GM19324 (cell line): ENCODE measurements at regions not wholly inside any gene's neighbourhood (a gene's known extent, or its start where the extent isn't known, plus 50 kb on each side); places are given as distances from the start of the nearest gene placed in this dataset.

Source experiments
- ATAC-seq: cut with Tn5 transposase; IDR thresholded peaks from one replicate; pipeline ENCODE4 v1.9.1; 2021; ENCODE audit warnings: mild to moderate bottlenecking, moderate library complexity; ENCODE audit not compliant: unreplicated experiment, low FRiP score

DNA sequence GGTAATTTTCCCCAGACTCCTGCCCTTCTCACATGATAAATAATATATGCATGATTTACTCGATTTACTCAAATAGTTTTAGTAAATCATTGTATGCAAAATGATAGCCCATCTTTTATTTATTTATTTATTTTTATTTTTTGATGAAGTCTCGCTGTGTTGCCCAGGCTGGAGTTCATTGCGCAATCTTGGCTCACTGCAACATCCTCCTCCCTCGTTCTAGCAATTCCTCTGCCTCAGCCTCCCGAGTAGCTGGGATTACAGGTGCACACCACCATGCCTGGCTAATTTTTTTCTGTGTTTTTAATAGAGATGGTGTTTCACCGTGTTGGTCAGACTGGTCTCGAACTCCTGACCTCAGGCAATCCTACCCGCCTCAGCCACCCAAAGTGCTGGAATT, 343.8 kb upstream of the PLSCR5 start:
- ATAC-seq: no peak

- ATAC-seq: no peak
Measured at GRCh38 chr3:146948186-146948585, 343.0 kb upstream of the PLSCR5 start.

DNA sequence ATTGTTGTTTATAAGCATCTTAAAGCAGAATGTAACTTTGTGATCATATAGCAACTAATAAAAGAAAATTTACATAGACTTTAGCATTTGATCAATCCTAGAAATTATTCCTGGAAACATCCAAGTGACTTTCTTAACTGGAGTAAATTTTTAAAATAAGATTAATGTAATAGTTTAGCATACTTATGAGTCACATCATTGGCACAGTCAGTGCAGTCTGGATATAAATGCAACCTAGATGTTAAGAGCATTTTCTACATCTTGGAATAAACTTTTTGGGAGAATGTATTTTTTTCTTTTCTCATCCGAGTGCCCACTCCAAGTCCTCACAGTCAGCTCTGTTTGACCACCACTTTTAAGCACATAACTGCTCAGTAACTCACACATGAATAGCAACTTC, 324.6 kb upstream of the PLSCR5 start:
- no peak for ATAC-seq

DNA sequence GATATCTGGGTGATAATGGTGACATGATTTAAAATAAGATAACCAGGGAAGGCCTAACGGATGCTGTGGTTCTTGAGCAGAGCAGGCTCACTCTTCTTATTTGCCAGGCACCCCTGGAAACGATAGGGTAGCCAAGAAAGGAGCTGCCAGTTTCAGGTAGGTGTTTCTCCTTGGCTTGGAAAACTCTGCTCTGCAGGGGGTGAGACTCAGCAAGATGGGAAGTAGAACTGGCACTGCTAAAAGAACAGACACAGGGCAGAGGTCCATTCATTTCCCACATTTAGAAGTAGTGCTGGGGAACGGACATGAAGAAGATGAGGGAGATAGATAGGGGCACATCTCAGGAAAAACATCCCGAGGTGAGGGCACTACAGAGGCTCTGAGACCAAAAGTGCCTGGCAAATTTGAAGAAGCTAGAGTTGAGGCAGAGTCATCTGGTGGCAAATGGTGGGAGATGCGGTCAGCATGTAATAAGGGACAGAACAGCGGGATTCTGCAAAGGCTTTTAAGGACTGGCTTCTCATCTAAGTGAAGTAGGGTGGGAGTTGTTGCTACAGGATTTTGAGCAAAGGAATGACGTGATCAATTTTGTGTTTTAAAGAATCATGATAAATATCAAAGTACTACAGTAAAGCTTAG, 323.4 kb upstream of the PLSCR5 start:
- no peak for ATAC-seq

- ATAC-seq: no peak
Measured at GRCh38 chr3:146921693-146922092, 316.5 kb upstream of the PLSCR5 start.

DNA sequence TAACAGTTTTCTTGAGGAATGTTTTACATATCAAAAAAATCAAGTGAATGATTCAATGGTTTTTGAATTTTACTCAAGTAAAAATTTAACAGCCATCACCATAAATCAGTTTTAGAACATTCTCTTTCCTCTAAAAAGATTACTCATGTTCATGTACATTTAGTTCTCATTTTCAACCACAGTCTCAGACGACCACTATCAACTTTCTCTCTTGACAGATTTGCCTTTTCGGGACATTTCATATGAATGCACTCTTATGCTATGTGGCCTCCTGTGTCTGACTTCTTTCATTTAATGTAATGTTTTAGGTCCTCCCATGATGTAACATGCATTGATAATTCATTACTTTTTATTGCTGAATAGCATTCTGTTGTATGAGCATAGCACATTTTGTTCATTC, 309.3 kb upstream of the PLSCR5 start:
- no peak for ATAC-seq

GRCh38 chr3:146912241-146913015, 307.3 kb upstream of the PLSCR5 start:
- no peak for ATAC-seq

DNA sequence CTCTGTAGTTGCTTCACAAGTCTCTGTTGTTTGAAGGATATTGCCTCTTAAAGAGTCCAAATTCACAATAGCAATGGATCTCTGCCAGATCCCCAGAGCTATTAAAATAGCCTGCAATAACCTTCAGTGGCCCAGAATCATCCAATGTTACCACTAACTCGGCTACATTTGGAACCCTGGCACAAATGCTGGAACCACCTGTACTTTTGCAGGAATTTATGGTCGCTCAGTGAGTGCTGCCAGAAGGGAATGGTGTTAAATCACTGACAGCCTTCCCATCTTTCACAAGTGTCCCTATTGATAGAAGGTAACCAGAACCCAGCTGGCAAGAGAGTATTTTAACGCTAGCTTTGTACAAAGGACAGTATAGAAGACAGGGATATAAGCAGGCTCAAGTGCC, 298.8 kb upstream of the PLSCR5 start:
- ATAC-seq: no peak

GRCh38 chr3:146899171-146899570, 294.0 kb upstream of the PLSCR5 start:
- no peak for ATAC-seq

DNA sequence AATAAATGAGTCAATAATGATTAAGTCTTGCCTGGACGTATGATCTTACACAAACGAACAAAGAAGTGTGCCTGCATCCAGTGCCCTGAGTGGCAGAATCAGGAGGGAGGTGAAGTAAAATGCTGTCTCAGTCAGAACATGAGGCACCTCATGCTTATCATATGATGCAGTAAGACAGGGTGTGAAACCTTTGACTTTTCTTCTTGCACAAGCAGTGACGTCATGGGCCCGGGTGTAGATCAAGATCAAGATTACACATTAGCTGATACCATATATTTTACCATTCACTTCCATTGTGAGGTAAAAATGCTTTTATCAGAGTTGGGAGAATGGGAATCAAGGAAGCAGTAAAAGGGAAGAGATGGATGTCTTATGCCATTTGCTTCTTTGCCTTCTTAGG, 291.6 kb upstream of the PLSCR5 start:
- ATAC-seq: no peak

DNA sequence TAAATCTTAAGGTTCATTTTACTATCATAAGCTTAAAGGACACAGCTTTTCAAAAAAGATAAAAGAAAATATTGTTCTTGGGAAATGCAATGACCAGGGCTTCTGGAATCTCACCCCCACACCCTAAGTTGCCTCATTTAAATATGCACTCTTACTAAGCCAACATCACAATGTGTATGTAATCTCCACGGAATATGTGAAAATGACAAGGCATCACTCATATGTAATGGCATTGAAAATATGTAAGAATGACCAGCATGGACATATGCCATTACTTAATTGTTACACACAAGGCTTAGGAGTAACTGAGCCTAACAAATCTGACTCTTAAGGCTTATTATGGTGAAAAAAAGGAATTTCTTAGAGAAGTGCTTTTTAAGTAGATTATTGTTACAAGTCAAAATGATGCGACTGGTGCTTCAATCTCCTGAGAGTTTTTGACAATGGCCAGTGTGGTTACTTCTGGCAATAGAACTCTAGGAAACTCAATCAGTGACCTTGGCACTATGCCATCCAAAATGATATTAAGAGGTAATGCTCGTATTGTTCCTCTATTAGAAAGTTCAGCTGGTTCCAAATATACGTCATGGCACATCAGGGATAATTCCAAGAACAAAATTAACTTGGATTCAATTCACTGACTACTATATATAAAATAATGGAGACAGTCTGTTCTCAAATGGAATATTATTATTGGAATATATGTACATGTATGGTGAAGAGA, 290.0 kb upstream of the PLSCR5 start:
- no peak for ATAC-seq

DNA sequence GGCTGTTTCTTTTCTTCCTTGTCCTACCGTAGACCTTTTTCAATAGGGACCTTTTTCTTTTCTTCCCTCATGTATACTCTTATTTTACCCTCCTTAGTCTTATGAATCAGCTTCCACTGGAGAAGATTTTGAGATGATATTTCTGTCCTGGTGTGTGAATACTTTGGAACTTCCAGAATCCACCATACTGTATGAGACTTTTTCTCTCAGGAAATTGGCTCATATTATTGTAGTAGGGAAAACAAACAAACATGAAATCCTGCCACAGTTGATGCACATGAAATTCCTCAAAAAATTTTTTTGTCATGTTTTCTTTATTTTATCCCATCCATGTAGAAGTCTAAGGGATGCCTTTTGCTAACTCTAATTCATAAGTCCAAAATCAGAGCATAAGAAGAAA, 289.3 kb upstream of the PLSCR5 start:
- ATAC-seq: no peak

GRCh38 chr3:146892041-146892440, 286.9 kb upstream of the PLSCR5 start:
- ATAC-seq: no peak

DNA sequence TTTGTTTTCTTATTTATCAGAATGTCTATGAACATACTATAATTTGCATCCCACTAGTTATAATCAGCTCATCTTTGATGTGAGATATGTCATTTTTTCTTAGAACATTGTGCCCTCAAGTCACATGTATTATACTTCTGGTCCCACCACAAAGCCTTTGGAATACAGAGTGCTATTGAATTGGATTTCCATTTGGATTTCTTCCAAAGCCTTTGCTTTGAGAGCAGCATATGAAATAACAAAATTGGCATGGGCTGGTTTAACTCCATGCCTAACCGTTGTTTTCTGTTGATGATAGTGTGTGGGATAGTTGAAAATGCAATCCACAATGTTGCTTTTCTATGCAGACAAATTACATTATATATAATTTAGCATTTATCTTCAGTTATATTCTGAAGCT, 284.5 kb upstream of the PLSCR5 start:
- ATAC-seq: no peak

DNA sequence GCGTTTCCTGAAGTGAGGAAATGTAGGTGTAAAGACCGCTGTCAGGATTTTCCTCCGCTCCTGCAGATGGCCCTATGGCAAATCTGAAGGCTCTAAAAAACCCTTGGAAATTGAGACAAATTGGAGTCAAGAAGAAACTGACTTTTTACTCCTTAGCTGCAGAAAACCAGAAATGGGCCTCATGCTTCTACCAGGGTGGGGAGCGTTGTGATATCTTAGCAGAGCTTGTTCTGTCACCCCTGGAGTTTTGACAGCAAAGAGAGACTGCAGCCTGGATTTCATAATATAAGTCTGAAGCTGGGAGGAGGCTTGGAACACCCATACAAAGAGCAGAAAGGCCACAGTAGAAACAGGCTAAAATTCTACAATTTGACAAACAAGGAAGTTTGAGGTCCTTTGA, 283.0 kb upstream of the PLSCR5 start:
- no peak for ATAC-seq

DNA sequence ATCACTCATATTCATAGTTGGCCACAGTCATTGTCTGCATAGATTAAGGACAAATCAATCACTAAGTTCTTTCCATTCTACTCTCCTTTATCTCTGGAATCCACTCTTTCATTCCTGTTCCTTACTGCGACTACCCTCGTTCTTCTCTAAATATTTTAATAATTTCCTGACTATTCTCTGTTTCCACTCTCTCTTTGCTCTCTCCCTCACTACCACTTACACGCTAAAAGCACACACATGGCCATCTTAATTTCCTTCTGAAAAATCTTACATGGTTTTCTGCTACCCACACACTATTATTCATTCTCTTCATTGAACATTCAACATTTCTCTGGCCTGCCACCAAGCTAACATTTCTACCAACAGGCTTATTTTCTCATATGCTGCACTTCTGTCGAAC, 279.6 kb upstream of the PLSCR5 start:
- ATAC-seq: no peak

DNA sequence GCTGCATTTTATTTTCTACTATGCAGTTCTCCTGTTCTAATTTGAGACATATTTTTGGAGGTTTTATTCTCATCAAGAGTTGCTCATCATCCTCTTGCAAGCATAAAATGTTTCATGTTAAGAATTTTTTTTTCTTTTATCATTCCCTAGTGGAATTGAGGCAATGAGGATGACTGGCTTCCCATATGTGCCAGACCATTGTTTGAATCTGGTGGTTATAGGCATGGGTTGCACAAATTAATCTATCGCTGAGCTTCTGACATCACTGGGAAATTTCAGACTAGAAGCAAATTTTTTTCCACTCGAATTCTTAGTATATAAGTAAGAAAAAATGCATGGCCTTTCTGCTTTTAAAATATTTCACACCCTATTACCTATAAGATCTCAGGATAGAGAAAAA, 279.1 kb upstream of the PLSCR5 start:
- no peak for ATAC-seq

GRCh38 chr3:146883288-146883687, 278.1 kb upstream of the PLSCR5 start:
- ATAC-seq: no peak

DNA sequence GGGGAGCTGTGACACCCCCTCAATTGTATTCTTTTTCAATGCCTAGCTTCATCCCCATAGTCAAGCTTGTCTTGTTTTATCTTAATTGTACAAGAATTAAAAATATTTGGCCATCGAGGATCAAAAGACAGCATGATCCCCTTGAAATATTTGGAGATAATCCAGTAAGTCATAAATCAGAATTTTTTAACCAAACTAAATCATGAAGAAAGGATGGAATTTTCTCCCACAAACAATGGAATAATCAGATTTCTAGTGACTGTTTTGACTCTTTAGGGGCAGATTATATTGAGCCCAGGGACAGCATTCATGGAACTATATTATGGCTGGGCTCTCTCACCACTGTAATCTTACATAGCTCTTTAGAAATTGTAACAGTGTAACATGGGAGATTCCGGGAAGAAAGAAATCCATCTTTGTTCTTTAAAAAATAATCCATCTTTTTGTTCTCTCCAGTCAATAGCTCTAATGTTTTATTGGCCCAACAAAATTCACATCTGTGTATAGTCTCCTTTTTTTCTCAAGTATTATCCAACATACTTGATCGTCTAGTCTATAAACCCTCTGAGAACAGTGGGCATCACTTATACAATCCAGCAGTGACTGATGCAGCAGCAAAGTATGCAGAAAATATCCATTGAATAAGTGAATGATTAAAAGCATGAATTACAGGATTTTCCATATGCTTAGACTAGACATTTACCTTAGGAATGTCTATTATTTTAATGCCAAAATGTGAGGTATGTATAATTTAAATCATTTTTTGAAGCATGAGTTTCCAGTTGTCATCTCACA, 277.0 kb upstream of the PLSCR5 start:
- ATAC-seq: no peak

- ATAC-seq: no peak
Measured at GRCh38 chr3:146881356-146881755, 276.2 kb upstream of the PLSCR5 start.

DNA sequence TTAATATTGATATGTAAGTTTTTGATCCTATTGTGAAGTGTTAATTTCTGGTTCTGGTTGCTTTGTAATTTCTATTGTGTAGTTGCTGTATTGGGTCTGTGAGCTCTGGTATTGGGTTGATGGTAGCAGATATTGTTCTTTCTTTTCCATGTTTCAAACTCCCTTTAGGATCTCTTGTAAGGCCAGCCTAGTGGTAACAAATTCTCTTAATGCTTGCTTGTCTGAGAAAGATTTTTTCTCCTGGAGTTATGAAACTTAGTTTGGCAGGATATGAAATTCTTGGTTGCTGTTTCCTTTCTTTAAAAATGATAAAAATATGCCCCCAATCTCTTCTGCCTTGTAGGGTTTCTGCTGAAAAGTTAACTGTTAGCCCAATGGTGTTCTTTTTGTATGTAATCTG, 268.6 kb upstream of the PLSCR5 start:
- no peak for ATAC-seq
